DOHH2 (cell line): ENCODE measurements at regions not wholly inside any gene's neighbourhood (a gene's known extent, or its start where the extent isn't known, plus 50 kb on each side); places are given as distances from the start of the nearest gene placed in this dataset.

Experiments used
- EZH2phosphoT487 ChIP-seq: fragments of 200-600 bp; sonication (generic); IDR thresholded peaks from 2 replicates; pipeline ENCODE4 v1.6.1; 2017; ENCODE audit warnings: borderline replicate concordance, mild to moderate bottlenecking, antibody characterized with exemption, low read length, moderate library complexity, mixed read lengths
- TF ChIP-seq, protein P1 (sequence below): fragments of 200-600 bp; sonication (generic); IDR thresholded peaks from one replicate; pipeline ENCODE4 v1.5.1; 2014; ENCODE audit warnings: antibody characterized with exemption, mild to moderate bottlenecking, low read depth, low read length; ENCODE audit not compliant: poor library complexity, severe bottlenecking

GRCh38 chr14:101118746-101119591 is 215.4 kb upstream of the RTL1 start:
- TF ChIP-seq, protein P1, sequence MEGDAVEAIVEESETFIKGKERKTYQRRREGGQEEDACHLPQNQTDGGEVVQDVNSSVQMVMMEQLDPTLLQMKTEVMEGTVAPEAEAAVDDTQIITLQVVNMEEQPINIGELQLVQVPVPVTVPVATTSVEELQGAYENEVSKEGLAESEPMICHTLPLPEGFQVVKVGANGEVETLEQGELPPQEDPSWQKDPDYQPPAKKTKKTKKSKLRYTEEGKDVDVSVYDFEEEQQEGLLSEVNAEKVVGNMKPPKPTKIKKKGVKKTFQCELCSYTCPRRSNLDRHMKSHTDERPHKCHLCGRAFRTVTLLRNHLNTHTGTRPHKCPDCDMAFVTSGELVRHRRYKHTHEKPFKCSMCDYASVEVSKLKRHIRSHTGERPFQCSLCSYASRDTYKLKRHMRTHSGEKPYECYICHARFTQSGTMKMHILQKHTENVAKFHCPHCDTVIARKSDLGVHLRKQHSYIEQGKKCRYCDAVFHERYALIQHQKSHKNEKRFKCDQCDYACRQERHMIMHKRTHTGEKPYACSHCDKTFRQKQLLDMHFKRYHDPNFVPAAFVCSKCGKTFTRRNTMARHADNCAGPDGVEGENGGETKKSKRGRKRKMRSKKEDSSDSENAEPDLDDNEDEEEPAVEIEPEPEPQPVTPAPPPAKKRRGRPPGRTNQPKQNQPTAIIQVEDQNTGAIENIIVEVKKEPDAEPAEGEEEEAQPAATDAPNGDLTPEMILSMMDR: no peak
- TF ChIP-seq EZH2phosphoT487: no peak
